ENCODE measurements at regions not wholly inside any gene's neighbourhood (a gene's known extent, or its start where the extent isn't known, plus 50 kb on each side); places are given as distances from the start of the nearest gene placed in this dataset.
"Not testable (repeated sequence)": the region's sequence is repeated elsewhere in the genome, so short reads cannot be mapped to it uniquely, and the experiment has no call there.

GRCh38 chr15:60278879-60279278 lies 118.9 kb downstream of the ANXA2 start:
- Histone ChIP-seq H3K4me3 (replicated peaks; ENCODE audit: insufficient read depth, low read length) (no peak overlapping the region), H3K27me3 (ENCODE audit: insufficient read depth, poor library complexity, severe bottlenecking) (peaks cover 6% of the 10 kb centered on the region), H3K27ac (replicated peaks) (no peak overlapping the region)
- no peak for DNase-seq (ENCODE audit: low read depth in 1 of 2, low spot score in 1 of 2)
- no peak for TF ChIP-seq GABPA (IDR thresholded peaks at IDR 0.05; ENCODE audit: low read depth)
- TF ChIP-seq SPI1 (IDR thresholded peaks at IDR 0.05; ENCODE audit: borderline replicate concordance, low read depth): no peak

GRCh38 chr15:60280259-60280658 lies 117.5 kb downstream of the ANXA2 start:
- Histone ChIP-seq H3K27me3 (ENCODE audit: insufficient read depth, poor library complexity, severe bottlenecking) (peaks cover 6% of the 10 kb centered on the region), H3K4me3 (replicated peaks; ENCODE audit: insufficient read depth, low read length) (no peak overlapping the region), H3K27ac (replicated peaks) (no peak overlapping the region)
- DNase-seq (ENCODE audit: low read depth in 1 of 2, low spot score in 1 of 2): no peak
- no peak for TF ChIP-seq CTCF (IDR thresholded peaks at IDR 0.05; ENCODE audit: insufficient read depth, low read length)
- no peak for TF ChIP-seq GABPA (IDR thresholded peaks at IDR 0.05; ENCODE audit: low read depth)
- TF ChIP-seq SPI1 (IDR thresholded peaks at IDR 0.05; ENCODE audit: borderline replicate concordance, low read depth): no peak
- no peak for TF ChIP-seq REST (IDR thresholded peaks at IDR 0.05; ENCODE audit: insufficient replicate concordance, low read depth)
- no peak for TF ChIP-seq POLR2AphosphoS5 (IDR thresholded peaks at IDR 0.05; ENCODE audit: low read depth)

GRCh38 chr15:60283936-60284335 lies 113.8 kb downstream of the ANXA2 start:
- TF ChIP-seq SPI1 (IDR thresholded peaks at IDR 0.05; ENCODE audit: borderline replicate concordance, low read depth): no peak
- TF ChIP-seq GABPA (IDR thresholded peaks at IDR 0.05; ENCODE audit: low read depth): no peak
- no peak for TF ChIP-seq CTCF (IDR thresholded peaks at IDR 0.05; ENCODE audit: insufficient read depth, low read length)
- no peak for TF ChIP-seq REST (IDR thresholded peaks at IDR 0.05; ENCODE audit: insufficient replicate concordance, low read depth)
- TF ChIP-seq POLR2AphosphoS5 (IDR thresholded peaks at IDR 0.05; ENCODE audit: low read depth): no peak
- Histone ChIP-seq H3K27ac (replicated peaks) (no peak overlapping the region), H3K4me3 (replicated peaks; ENCODE audit: insufficient read depth, low read length) (no peak overlapping the region), H3K27me3 (ENCODE audit: insufficient read depth, poor library complexity, severe bottlenecking) (peaks cover 6% of the 10 kb centered on the region)
- DNase-seq (ENCODE audit: low read depth in 1 of 2, low spot score in 1 of 2): no peak

GRCh38 chr15:60295901-60296300 lies 101.9 kb downstream of the ANXA2 start:
- not testable (repeated sequence) for H3K27me3 ChIP-seq (ENCODE audit: insufficient read depth, poor library complexity, severe bottlenecking); H3K4me3 ChIP-seq (replicated peaks; ENCODE audit: insufficient read depth, low read length); DNase-seq (ENCODE audit: low read depth in 1 of 2, low spot score in 1 of 2); H3K27ac ChIP-seq (replicated peaks)

GRCh38 chr15:60297047-60297446 lies 100.7 kb downstream of the ANXA2 start:
- TF ChIP-seq REST (IDR thresholded peaks at IDR 0.05; ENCODE audit: insufficient replicate concordance, low read depth): no peak
- no peak for TF ChIP-seq POLR2AphosphoS5 (IDR thresholded peaks at IDR 0.05; ENCODE audit: low read depth)
- TF ChIP-seq CTCF (IDR thresholded peaks at IDR 0.05; ENCODE audit: insufficient read depth, low read length): no peak
- no peak for TF ChIP-seq GABPA (IDR thresholded peaks at IDR 0.05; ENCODE audit: low read depth)
- no peak for TF ChIP-seq SPI1 (IDR thresholded peaks at IDR 0.05; ENCODE audit: borderline replicate concordance, low read depth)
- Histone ChIP-seq H3K27ac (replicated peaks) (no peak overlapping the region), H3K4me3 (replicated peaks; ENCODE audit: insufficient read depth, low read length) (no peak overlapping the region), H3K27me3 (ENCODE audit: insufficient read depth, poor library complexity, severe bottlenecking) (no peaks in the 10 kb centered on the region)
- no peak for DNase-seq (ENCODE audit: low read depth in 1 of 2, low spot score in 1 of 2)

Measured in HL-60 (cell line).